Lower leg skin (tissue), 3 donors: ENCODE measurements at regions not wholly inside any gene's neighbourhood (a gene's known extent, or its start where the extent isn't known, plus 50 kb on each side); places are given as distances from the start of the nearest gene placed in this dataset.

Experiments
- POLR2A ChIP-seq, 2 donors: fragments of 450-650 bp; IDR thresholded peaks; one replicate each; pipeline ENCODE4 v1.6.1; 2016 to 2017; ENCODE audit warnings: antibody characterized with exemption in 2 of 2, mild to moderate bottlenecking in 1 of 2, moderate library complexity in 1 of 2
- TF ChIP-seq, protein P1 (sequence below), 3 donors: fragments of 450-650 bp; IDR thresholded peaks; one replicate each; pipeline ENCODE4 v1.5.1; 2016; ENCODE audit warnings: antibody characterized with exemption in 3 of 3, mild to moderate bottlenecking in 3 of 3, moderate library complexity in 2 of 3

DNA sequence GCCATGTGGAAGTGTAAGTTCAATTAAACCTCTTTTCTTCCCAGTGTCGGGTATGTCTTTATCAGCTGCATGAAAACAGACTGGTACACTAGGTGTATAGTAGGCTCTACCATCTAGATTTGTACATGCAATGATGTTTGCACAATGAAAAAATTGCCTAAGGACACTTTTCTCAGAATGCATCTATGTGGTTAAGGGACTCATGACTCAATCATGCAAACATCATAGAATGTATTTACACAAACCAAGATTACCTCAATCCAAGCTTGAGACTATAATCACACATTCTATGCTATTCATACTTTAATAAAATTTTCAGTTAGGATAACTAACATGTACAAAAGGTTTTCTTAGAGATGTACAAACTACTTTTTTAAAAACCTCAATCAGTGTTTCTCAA, 1164.5 kb downstream of the CDH12 start:
- no peak for TF ChIP-seq POLR2A (IDR thresholded peaks at IDR 0.05)
- TF ChIP-seq, protein P1, sequence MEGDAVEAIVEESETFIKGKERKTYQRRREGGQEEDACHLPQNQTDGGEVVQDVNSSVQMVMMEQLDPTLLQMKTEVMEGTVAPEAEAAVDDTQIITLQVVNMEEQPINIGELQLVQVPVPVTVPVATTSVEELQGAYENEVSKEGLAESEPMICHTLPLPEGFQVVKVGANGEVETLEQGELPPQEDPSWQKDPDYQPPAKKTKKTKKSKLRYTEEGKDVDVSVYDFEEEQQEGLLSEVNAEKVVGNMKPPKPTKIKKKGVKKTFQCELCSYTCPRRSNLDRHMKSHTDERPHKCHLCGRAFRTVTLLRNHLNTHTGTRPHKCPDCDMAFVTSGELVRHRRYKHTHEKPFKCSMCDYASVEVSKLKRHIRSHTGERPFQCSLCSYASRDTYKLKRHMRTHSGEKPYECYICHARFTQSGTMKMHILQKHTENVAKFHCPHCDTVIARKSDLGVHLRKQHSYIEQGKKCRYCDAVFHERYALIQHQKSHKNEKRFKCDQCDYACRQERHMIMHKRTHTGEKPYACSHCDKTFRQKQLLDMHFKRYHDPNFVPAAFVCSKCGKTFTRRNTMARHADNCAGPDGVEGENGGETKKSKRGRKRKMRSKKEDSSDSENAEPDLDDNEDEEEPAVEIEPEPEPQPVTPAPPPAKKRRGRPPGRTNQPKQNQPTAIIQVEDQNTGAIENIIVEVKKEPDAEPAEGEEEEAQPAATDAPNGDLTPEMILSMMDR (IDR thresholded peaks at IDR 0.05): no peak
